Liver (tissue), 8 donors: ENCODE measurements at regions not wholly inside any gene's neighbourhood (a gene's known extent, or its start where the extent isn't known, plus 50 kb on each side); places are given as distances from the start of the nearest gene placed in this dataset.

Source experiments
- DNase-seq: peaks from one replicate; pipeline ENCODE4 v3.0.0-alpha.2; 2017; ENCODE audit warnings: low spot score
- H3K27ac ChIP-seq, 2 donors: one replicate each; pipeline ENCODE4 v1.7.0; 2013; ENCODE audit warnings: inconsistent platforms in 2 of 2, low read length in 2 of 2, control low read depth in 1 of 2, low read depth in 1 of 2, mild to moderate bottlenecking in 1 of 2
- H3K27me3 ChIP-seq, 4 donors: one replicate each; pipeline versions ENCODE4 v1.6.1 to v1.7.0; 2013; ENCODE audit warnings: low read length in 3 of 4, inconsistent platforms in 1 of 4, mild to moderate bottlenecking in 1 of 4, moderate library complexity in 1 of 4; ENCODE audit not compliant: control insufficient read depth in 4 of 4, insufficient read depth in 4 of 4
- H3K36me3 ChIP-seq, 4 donors: one replicate each; pipeline versions ENCODE4 v1.6.1 to v1.7.0; 2013; ENCODE audit warnings: low read length in 3 of 4, mild to moderate bottlenecking in 3 of 4, low read depth in 1 of 4, moderate library complexity in 1 of 4; ENCODE audit not compliant: control insufficient read depth in 4 of 4, insufficient read depth in 3 of 4
- H3K4me1 ChIP-seq, 4 donors: one replicate each; pipeline versions ENCODE4 v1.6.1 to v1.7.0; 2013; ENCODE audit warnings: low read length in 3 of 4, mild to moderate bottlenecking in 3 of 4, moderate library complexity in 1 of 4; ENCODE audit not compliant: control insufficient read depth in 4 of 4, insufficient read depth in 4 of 4
- H3K4me3 ChIP-seq, 3 donors: one replicate each; pipeline versions ENCODE4 v1.6.1 to v1.7.0; 2013; ENCODE audit warnings: low read length in 3 of 3, control low read depth in 1 of 3, low read depth in 1 of 3, mild to moderate bottlenecking in 1 of 3
- H3K9ac ChIP-seq, 2 donors: one replicate each; pipeline ENCODE4 v1.7.0; 2013; ENCODE audit warnings: low read length in 2 of 2, mild to moderate bottlenecking in 2 of 2, moderate library complexity in 2 of 2, control low read depth in 1 of 2, low read depth in 1 of 2
- H3K9me3 ChIP-seq, 4 donors: one replicate each; pipeline versions ENCODE4 v1.6.1 to v1.7.0; 2013; ENCODE audit warnings: low read length in 3 of 4; ENCODE audit not compliant: control insufficient read depth in 4 of 4
- ATF3 ChIP-seq: IDR thresholded peaks from 2 replicates; pipeline ENCODE4 v1.6.1; 2016; ENCODE audit warnings: antibody characterized with exemption
- CTCF ChIP-seq: fragments of 150-350 bp; IDR thresholded peaks from 2 replicates; pipeline ENCODE4 v1.5.1; 2017; ENCODE audit warnings: improper control_type of control experiment, low read depth, low read length; ENCODE audit not compliant: missing input control
- EGR1 ChIP-seq, 2 donors: IDR thresholded peaks; 2 replicates each; pipeline ENCODE4 v1.6.1; 2016 to 2018; ENCODE audit warnings: antibody characterized with exemption in 2 of 2, low read depth in 2 of 2
- FOXA1 ChIP-seq: IDR thresholded peaks from 2 replicates; pipeline ENCODE4 v1.6.1; 2016; ENCODE audit warnings: antibody characterized with exemption
- FOXA2 ChIP-seq: IDR thresholded peaks from 2 replicates; pipeline ENCODE4 v1.6.1; 2016; ENCODE audit warnings: antibody characterized with exemption
- GABPA ChIP-seq, 2 donors: IDR thresholded peaks in 1 of 2; conservative IDR thresholded peaks in 1 of 2; 2 replicates each; pipeline ENCODE4 v1.6.1; 2016; ENCODE audit warnings: antibody characterized with exemption in 2 of 2, mild to moderate bottlenecking in 1 of 2, moderate library complexity in 1 of 2
- HNF4A ChIP-seq, 2 donors: conservative IDR thresholded peaks; 2 replicates each; pipeline ENCODE4 v1.6.1; 2016; ENCODE audit warnings: antibody characterized with exemption in 2 of 2, mild to moderate bottlenecking in 2 of 2
- HNF4G ChIP-seq: IDR thresholded peaks from 2 replicates; pipeline ENCODE4 v1.6.1; 2016; ENCODE audit warnings: antibody characterized with exemption
- JUND ChIP-seq, 2 donors: IDR thresholded peaks; 2 replicates each; pipeline ENCODE4 v1.6.1; 2016; ENCODE audit warnings: antibody characterized with exemption in 2 of 2
- MAX ChIP-seq: IDR thresholded peaks from 2 replicates; pipeline ENCODE4 v1.6.1; 2016; ENCODE audit warnings: antibody characterized with exemption
- NR2F2 ChIP-seq: IDR thresholded peaks from 2 replicates; pipeline ENCODE4 v1.6.1; 2016; ENCODE audit warnings: antibody characterized with exemption
- RAD21 ChIP-seq, 2 donors: IDR thresholded peaks; 2 replicates each; pipeline ENCODE4 v1.6.1; 2016; ENCODE audit warnings: antibody characterized with exemption in 2 of 2, mild to moderate bottlenecking in 2 of 2
- REST ChIP-seq: IDR thresholded peaks from 2 replicates; pipeline ENCODE4 v1.6.1; 2016; ENCODE audit warnings: antibody characterized with exemption, mild to moderate bottlenecking
- RXRA ChIP-seq, 2 donors: IDR thresholded peaks; 2 replicates each; pipeline ENCODE4 v1.6.1; 2017 to 2018; ENCODE audit warnings: antibody characterized with exemption in 2 of 2, mild to moderate bottlenecking in 1 of 2
- SP1 ChIP-seq: IDR thresholded peaks from 2 replicates; pipeline ENCODE4 v1.6.1; 2018; ENCODE audit warnings: antibody characterized with exemption, mild to moderate bottlenecking
- TAF1 ChIP-seq: conservative IDR thresholded peaks from 2 replicates; pipeline ENCODE4 v1.6.1; 2016; ENCODE audit warnings: antibody characterized with exemption, mild to moderate bottlenecking
- YY1 ChIP-seq: IDR thresholded peaks from 2 replicates; pipeline ENCODE4 v1.6.1; 2016; ENCODE audit warnings: antibody characterized with exemption, mild to moderate bottlenecking
- ZBTB33 ChIP-seq: IDR thresholded peaks from 2 replicates; pipeline ENCODE4 v1.6.1; 2016; ENCODE audit warnings: antibody characterized with exemption
- WGBS: extraction: QIAGEN DNeasy Blood & Tissue Kit; methylation state at CpG from one replicate; pipeline ENCODE4 v1.1.7; 2013; 5-methylcytosine and 5-hydroxymethylcytosine counted together
- donor health status: healthy.
- donor health status: healthy.
- donor health status: healthy.
- donor health status: healthy.
- donor health status: healthy.

- WGBS = 90% methylated on average over 11 of the region's 11 CpGs
- H3K4me1 ChIP-seq = no peaks in the 10 kb centered on the region
Observed at GRCh38 chr14:98888927-98889835, 382.8 kb downstream of the BCL11B start.

More at GRCh38 chr14:98888927-98889835, 382.8 kb downstream of the BCL11B start:
- TF ChIP-seq JUND (IDR thresholded peaks at IDR 0.05) (no peak), HNF4G (no peak), TAF1 (no peak), YY1 (no peak), SP1 (no peak), MAX (no peak), FOXA1 (no peak), FOXA2 (no peak), GABPA (IDR thresholded peaks at IDR 0.05 in 1 of 2, conservative IDR thresholded peaks at IDR 0.05 in 1 of 2) (no peak), EGR1 (IDR thresholded peaks at IDR 0.05; ENCODE audit: low read depth in 2 of 2) (no peak), RAD21 (IDR thresholded peaks at IDR 0.05) (no peak), RXRA (IDR thresholded peaks at IDR 0.05) (no peak), REST (no peak), ATF3 (no peak), HNF4A (conservative IDR thresholded peaks at IDR 0.05) (no peak), CTCF (no peak), ZBTB33 (no peak), NR2F2 (no peak)
- H3K27ac ChIP-seq = no peak overlapping the region
- H3K9ac ChIP-seq = no peak overlapping the region
- H3K27me3 ChIP-seq = peaks cover 0 to 2% (median 0%) of the 10 kb centered on the region in 4 donors
- DNase-seq = no peak
- H3K9me3 ChIP-seq = peaks cover 0 to 2% (median 0%) of the 10 kb centered on the region in 4 donors
- H3K4me3 ChIP-seq = no peak overlapping the region
- H3K36me3 ChIP-seq = no peaks in the 10 kb centered on the region
